GM23338 (cell line): ENCODE measurements at regions not wholly inside any gene's neighbourhood (a gene's known extent, or its start where the extent isn't known, plus 50 kb on each side); places are given as distances from the start of the nearest gene placed in this dataset.

Source experiments
- CREB1 ChIP-seq: fragments of 250-450 bp; sonication (Bioruptor Pico); IDR thresholded peaks from 2 replicates; pipeline ENCODE4 v1.5.0; 2020; ENCODE audit warnings: low read depth, mild to moderate bottlenecking, moderate library complexity
- EZH2 ChIP-seq: fragments of 200-600 bp; sonication (generic); IDR thresholded peaks from one replicate; pipeline ENCODE4 v1.8.0; 2017; ENCODE audit warnings: antibody characterized with exemption, mild to moderate bottlenecking, low read depth; ENCODE audit not compliant: unreplicated experiment
- EZH2phosphoT487 ChIP-seq: fragments of 200-600 bp; sonication (generic); IDR thresholded peaks from one replicate; pipeline ENCODE4 v1.8.1; 2018; ENCODE audit warnings: antibody characterized with exemption; ENCODE audit not compliant: unreplicated experiment
- JUNB ChIP-seq: IDR thresholded peaks from one replicate; pipeline ENCODE4 v1.6.1; 2016; ENCODE audit warnings: antibody characterized with exemption; ENCODE audit not compliant: unreplicated experiment
- POLR2AphosphoS5 ChIP-seq: IDR thresholded peaks from 2 replicates; pipeline ENCODE4 v1.6.1; 2016; ENCODE audit warnings: antibody characterized with exemption, low read depth
- STAT1 ChIP-seq: IDR thresholded peaks from one replicate; pipeline ENCODE4 v1.6.1; 2016; ENCODE audit warnings: antibody characterized with exemption; ENCODE audit not compliant: unreplicated experiment
- ZNF331 ChIP-seq: fragments of 250-450 bp; sonication (Bioruptor Pico); IDR thresholded peaks from 2 replicates; pipeline ENCODE4 v1.5.0; 2020; ENCODE audit warnings: low read depth, mild to moderate bottlenecking, moderate library complexity
- TF ChIP-seq, protein P1 (sequence below), 2 experiments: fragments of 200-600 bp in 1 of 2; sonication (generic) in 1 of 2; conservative IDR thresholded peaks; 2 replicates each; pipeline versions ENCODE4 v1.5.1 to v1.6.1; 2016 to 2017; ENCODE audit warnings: antibody characterized with exemption in 2 of 2, low read depth in 2 of 2, mild to moderate bottlenecking in 2 of 2, moderate library complexity in 1 of 2
- TF ChIP-seq, protein P2 (sequence below): IDR thresholded peaks from 2 replicates; pipeline ENCODE4 v1.6.1; 2016; ENCODE audit warnings: antibody characterized with exemption
- TF ChIP-seq, protein P3 (sequence below): IDR thresholded peaks from one replicate; pipeline ENCODE4 v1.6.1; 2018; ENCODE audit warnings: antibody characterized with exemption; ENCODE audit not compliant: unreplicated experiment

DNA sequence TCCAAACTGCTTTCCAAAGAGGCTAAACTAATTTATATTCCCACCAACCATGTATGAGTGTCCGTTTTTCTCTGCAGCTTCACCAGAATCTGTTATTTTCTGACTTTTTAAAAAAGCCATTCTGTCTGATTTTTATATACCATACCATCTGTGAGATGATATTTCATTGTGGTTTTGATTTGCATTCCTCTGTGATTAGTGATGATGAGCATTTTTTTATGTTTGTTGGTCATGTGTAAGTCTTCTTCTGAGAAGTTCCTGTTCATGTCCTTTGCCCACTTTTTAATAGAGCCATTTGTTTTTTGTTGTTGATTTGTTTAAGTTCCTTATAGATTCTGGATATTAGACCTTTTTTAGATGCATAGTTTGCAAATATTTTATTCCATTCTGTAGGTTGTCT is 179.4 kb upstream of the ALCAM start:
- TF ChIP-seq, protein P1, sequence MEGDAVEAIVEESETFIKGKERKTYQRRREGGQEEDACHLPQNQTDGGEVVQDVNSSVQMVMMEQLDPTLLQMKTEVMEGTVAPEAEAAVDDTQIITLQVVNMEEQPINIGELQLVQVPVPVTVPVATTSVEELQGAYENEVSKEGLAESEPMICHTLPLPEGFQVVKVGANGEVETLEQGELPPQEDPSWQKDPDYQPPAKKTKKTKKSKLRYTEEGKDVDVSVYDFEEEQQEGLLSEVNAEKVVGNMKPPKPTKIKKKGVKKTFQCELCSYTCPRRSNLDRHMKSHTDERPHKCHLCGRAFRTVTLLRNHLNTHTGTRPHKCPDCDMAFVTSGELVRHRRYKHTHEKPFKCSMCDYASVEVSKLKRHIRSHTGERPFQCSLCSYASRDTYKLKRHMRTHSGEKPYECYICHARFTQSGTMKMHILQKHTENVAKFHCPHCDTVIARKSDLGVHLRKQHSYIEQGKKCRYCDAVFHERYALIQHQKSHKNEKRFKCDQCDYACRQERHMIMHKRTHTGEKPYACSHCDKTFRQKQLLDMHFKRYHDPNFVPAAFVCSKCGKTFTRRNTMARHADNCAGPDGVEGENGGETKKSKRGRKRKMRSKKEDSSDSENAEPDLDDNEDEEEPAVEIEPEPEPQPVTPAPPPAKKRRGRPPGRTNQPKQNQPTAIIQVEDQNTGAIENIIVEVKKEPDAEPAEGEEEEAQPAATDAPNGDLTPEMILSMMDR (conservative IDR thresholded peaks at IDR 0.05; ENCODE audit: low read depth in 2 of 2), result no peak
- no peak for TF ChIP-seq EZH2
- no peak for TF ChIP-seq JUNB
- TF ChIP-seq, protein P2, sequence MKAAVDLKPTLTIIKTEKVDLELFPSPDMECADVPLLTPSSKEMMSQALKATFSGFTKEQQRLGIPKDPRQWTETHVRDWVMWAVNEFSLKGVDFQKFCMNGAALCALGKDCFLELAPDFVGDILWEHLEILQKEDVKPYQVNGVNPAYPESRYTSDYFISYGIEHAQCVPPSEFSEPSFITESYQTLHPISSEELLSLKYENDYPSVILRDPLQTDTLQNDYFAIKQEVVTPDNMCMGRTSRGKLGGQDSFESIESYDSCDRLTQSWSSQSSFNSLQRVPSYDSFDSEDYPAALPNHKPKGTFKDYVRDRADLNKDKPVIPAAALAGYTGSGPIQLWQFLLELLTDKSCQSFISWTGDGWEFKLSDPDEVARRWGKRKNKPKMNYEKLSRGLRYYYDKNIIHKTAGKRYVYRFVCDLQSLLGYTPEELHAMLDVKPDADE, result no peak
- TF ChIP-seq, protein P3, sequence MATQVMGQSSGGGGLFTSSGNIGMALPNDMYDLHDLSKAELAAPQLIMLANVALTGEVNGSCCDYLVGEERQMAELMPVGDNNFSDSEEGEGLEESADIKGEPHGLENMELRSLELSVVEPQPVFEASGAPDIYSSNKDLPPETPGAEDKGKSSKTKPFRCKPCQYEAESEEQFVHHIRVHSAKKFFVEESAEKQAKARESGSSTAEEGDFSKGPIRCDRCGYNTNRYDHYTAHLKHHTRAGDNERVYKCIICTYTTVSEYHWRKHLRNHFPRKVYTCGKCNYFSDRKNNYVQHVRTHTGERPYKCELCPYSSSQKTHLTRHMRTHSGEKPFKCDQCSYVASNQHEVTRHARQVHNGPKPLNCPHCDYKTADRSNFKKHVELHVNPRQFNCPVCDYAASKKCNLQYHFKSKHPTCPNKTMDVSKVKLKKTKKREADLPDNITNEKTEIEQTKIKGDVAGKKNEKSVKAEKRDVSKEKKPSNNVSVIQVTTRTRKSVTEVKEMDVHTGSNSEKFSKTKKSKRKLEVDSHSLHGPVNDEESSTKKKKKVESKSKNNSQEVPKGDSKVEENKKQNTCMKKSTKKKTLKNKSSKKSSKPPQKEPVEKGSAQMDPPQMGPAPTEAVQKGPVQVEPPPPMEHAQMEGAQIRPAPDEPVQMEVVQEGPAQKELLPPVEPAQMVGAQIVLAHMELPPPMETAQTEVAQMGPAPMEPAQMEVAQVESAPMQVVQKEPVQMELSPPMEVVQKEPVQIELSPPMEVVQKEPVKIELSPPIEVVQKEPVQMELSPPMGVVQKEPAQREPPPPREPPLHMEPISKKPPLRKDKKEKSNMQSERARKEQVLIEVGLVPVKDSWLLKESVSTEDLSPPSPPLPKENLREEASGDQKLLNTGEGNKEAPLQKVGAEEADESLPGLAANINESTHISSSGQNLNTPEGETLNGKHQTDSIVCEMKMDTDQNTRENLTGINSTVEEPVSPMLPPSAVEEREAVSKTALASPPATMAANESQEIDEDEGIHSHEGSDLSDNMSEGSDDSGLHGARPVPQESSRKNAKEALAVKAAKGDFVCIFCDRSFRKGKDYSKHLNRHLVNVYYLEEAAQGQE, result no peak
- no peak for TF ChIP-seq POLR2AphosphoS5
- no peak for TF ChIP-seq CREB1 (CRISPR knock-in tag)
- TF ChIP-seq EZH2phosphoT487, result no peak
- TF ChIP-seq ZNF331 (CRISPR knock-in tag), result no peak
- no peak for TF ChIP-seq STAT1
